ENCODE measurements at regions not wholly inside any gene's neighbourhood (a gene's known extent, or its start where the extent isn't known, plus 50 kb on each side); places are given as distances from the start of the nearest gene placed in this dataset.
"Not testable (repeated sequence)": the region's sequence is repeated elsewhere in the genome, so short reads cannot be mapped to it uniquely, and the experiment has no call there.

- Mint-ChIP-seq H3K27me3 (no peaks in the 10 kb centered on the region), H3K27ac (no peak overlapping the region), H3K9me3 (peaks cover 3% of the 10 kb centered on the region), H3K4me3 (no peak overlapping the region), H3K4me1 (no peaks in the 10 kb centered on the region), H3K36me3 (ENCODE audit: low read depth) (no peaks in the 10 kb centered on the region)
- intact Hi-C loops (cut with micrococcal nuclease) = no loop called here
- no peak for DNase-seq
- ChIA-PET CTCF (no interaction called here), POLR2A (no interaction called here)
- no peak for TF ChIP-seq CTCF (IDR thresholded peaks at IDR 0.05)
- no peak for ATAC-seq (ENCODE audit: low read depth)
Observed at GRCh38 chr14:42992930-42993329, 1386.3 kb downstream of the LRFN5 start.

- Mint-ChIP-seq H3K27ac (no peak overlapping the region), H3K9me3 (peaks cover 7% of the 10 kb centered on the region), H3K36me3 (ENCODE audit: low read depth) (no peaks in the 10 kb centered on the region), H3K4me3 (no peak overlapping the region), H3K4me1 (no peaks in the 10 kb centered on the region), H3K27me3 (no peaks in the 10 kb centered on the region)
- intact Hi-C loops (cut with micrococcal nuclease) = no loop called here
- DNase-seq = no peak
- POLR2A ChIA-PET = no interaction called here
- CTCF ChIA-PET = interaction anchor here (1.1 kb wide), 1 partner anchor 11 kb away, joined by 3 read pairs; no protein-coding TSS in a partner anchor
- ATAC-seq (ENCODE audit: low read depth) = no peak
- no peak for TF ChIP-seq CTCF (IDR thresholded peaks at IDR 0.05)
Observed at GRCh38 chr14:42980419-42980818, 1373.7 kb downstream of the LRFN5 start.

- H3K9me3 Mint-ChIP-seq; H3K27ac Mint-ChIP-seq; H3K4me1 Mint-ChIP-seq; H3K4me3 Mint-ChIP-seq; ATAC-seq (ENCODE audit: low read depth); intact Hi-C loops (cut with micrococcal nuclease); POLR2A ChIA-PET; CTCF ChIA-PET; H3K36me3 Mint-ChIP-seq (ENCODE audit: low read depth); DNase-seq; H3K27me3 Mint-ChIP-seq: not testable (repeated sequence)
Observed at GRCh38 chr14:42973171-42973570, 1366.5 kb downstream of the LRFN5 start.

GRCh38 chr14:42965512-42965911 lies 1358.8 kb downstream of the LRFN5 start:
- Mint-ChIP-seq H3K4me1 (no peaks in the 10 kb centered on the region), H3K27me3 (no peaks in the 10 kb centered on the region), H3K9me3 (peaks cover under 1% of the 10 kb centered on the region), H3K36me3 (ENCODE audit: low read depth) (no peaks in the 10 kb centered on the region), H3K4me3 (no peak overlapping the region), H3K27ac (no peak overlapping the region)
- ChIA-PET CTCF (no interaction called here), POLR2A (no interaction called here)
- ATAC-seq (ENCODE audit: low read depth) (no peak), DNase-seq (no peak)
- intact Hi-C loops (cut with micrococcal nuclease) = no loop called here
- TF ChIP-seq CTCF (IDR thresholded peaks at IDR 0.05) = no peak

GRCh38 chr14:42961509-42961908 lies 1354.8 kb downstream of the LRFN5 start:
- Mint-ChIP-seq H3K27ac (no peak overlapping the region), H3K9me3 (peaks cover 3% of the 10 kb centered on the region), H3K27me3 (no peaks in the 10 kb centered on the region), H3K4me1 (no peaks in the 10 kb centered on the region), H3K4me3 (no peak overlapping the region), H3K36me3 (ENCODE audit: low read depth) (no peaks in the 10 kb centered on the region)
- TF ChIP-seq CTCF (IDR thresholded peaks at IDR 0.05) = no peak
- no peak for DNase-seq
- ChIA-PET POLR2A (no interaction called here), CTCF (no interaction called here)
- intact Hi-C loops (cut with micrococcal nuclease) = no loop called here
- ATAC-seq (ENCODE audit: low read depth) = no peak

GRCh38 chr14:42950363-42950762 lies 1343.7 kb downstream of the LRFN5 start:
- DNase-seq = no peak
- TF ChIP-seq CTCF (IDR thresholded peaks at IDR 0.05) = no peak
- Mint-ChIP-seq H3K4me3 (no peak overlapping the region), H3K27me3 (no peaks in the 10 kb centered on the region), H3K4me1 (no peaks in the 10 kb centered on the region), H3K36me3 (ENCODE audit: low read depth) (no peaks in the 10 kb centered on the region), H3K27ac (no peak overlapping the region), H3K9me3 (peaks cover 3% of the 10 kb centered on the region)
- no peak for ATAC-seq (ENCODE audit: low read depth)
- ChIA-PET POLR2A (no interaction called here), CTCF (no interaction called here)
- intact Hi-C loops (cut with micrococcal nuclease) = no loop called here
